ENCODE measurements at regions not wholly inside any gene's neighbourhood (a gene's known extent, or its start where the extent isn't known, plus 50 kb on each side); places are given as distances from the start of the nearest gene placed in this dataset.
"Not testable (repeated sequence)": the region's sequence is repeated elsewhere in the genome, so short reads cannot be mapped to it uniquely, and the experiment has no call there.

- in situ Hi-C loops (cut with HindIII; ENCODE audit: low sequenced_read_pairs), result no loop called here
- TF ChIP-seq, protein P1, sequence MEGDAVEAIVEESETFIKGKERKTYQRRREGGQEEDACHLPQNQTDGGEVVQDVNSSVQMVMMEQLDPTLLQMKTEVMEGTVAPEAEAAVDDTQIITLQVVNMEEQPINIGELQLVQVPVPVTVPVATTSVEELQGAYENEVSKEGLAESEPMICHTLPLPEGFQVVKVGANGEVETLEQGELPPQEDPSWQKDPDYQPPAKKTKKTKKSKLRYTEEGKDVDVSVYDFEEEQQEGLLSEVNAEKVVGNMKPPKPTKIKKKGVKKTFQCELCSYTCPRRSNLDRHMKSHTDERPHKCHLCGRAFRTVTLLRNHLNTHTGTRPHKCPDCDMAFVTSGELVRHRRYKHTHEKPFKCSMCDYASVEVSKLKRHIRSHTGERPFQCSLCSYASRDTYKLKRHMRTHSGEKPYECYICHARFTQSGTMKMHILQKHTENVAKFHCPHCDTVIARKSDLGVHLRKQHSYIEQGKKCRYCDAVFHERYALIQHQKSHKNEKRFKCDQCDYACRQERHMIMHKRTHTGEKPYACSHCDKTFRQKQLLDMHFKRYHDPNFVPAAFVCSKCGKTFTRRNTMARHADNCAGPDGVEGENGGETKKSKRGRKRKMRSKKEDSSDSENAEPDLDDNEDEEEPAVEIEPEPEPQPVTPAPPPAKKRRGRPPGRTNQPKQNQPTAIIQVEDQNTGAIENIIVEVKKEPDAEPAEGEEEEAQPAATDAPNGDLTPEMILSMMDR (IDR thresholded peaks at IDR 0.05; ENCODE audit: low read depth, low read length), result no peak
- no peak overlapping the region for H3K4me3 ChIP-seq (ENCODE audit: low read depth, low read length)
- no peak for DNase-seq (ENCODE audit: low read depth, low spot score)
These were observed 183.9 kb downstream of the MYRFL start for GRCh38 chr12:70008944-70009343.

- TF ChIP-seq, protein P1 (IDR thresholded peaks at IDR 0.05; ENCODE audit: low read depth, low read length), result no peak
- H3K4me3 ChIP-seq (ENCODE audit: low read depth, low read length), result no peak overlapping the region
- no peak for DNase-seq (ENCODE audit: low read depth, low spot score)
- in situ Hi-C loops (cut with HindIII; ENCODE audit: low sequenced_read_pairs), result no loop called here
These were observed 186.3 kb downstream of the MYRFL start for GRCh38 chr12:70011353-70011752.

DNA sequence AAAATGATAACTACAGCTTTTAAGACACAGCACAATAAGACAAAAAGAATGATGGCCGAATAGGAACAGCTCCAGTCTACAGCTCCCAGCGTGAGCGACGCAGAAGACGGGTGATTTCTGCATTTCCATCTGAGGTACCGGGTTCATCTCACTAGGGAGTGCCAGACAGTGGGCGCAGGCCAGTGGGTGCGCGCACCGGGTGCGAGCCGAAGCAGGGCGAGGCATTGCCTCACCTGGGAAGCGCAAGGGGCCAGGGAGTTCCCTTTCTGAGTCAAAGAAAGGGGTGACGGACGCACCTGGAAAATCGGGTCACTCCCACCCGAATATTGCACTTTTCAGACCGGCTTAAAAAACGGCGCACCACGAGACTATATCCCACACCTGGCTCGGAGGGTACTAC is 188.0 kb downstream of the MYRFL start:
- H3K4me3 ChIP-seq (ENCODE audit: low read depth, low read length); in situ Hi-C loops (cut with HindIII; ENCODE audit: low sequenced_read_pairs); DNase-seq (ENCODE audit: low read depth, low spot score): not testable (repeated sequence)

- DNase-seq (ENCODE audit: low read depth, low spot score), result no peak
- in situ Hi-C loops (cut with HindIII; ENCODE audit: low sequenced_read_pairs), result no loop called here
These were observed 203.5 kb downstream of the MYRFL start for GRCh38 chr12:70028515-70028914.

DNA sequence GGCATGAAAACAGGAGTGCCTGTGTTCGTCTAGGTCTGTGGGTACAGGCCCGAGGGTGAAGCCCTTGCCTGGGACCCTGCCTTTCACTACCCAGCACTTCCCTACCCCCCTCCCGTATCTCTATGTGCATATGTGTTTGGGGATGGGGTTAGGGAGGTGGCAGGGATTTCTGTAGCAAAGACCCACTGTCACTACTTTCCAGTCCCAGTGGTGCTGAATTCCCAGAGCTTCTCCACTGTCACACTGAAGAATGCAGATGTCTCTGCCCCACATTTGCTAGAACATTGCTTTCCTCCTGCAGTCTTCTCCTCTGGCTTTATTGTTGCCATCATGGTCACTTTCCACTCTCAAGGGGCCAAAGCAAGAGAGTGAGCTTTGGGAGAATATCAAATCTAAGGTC is 203.9 kb downstream of the MYRFL start:
- DNase-seq (ENCODE audit: low read depth, low spot score), result no peak
- in situ Hi-C loops (cut with HindIII; ENCODE audit: low sequenced_read_pairs), result no loop called here
- H3K4me3 ChIP-seq (ENCODE audit: low read depth, low read length), result no peak overlapping the region
- TF ChIP-seq, protein P1 (IDR thresholded peaks at IDR 0.05; ENCODE audit: low read depth, low read length), result no peak

More at GRCh38 chr12:70028515-70028914, 203.5 kb downstream of the MYRFL start:
- H3K4me3 ChIP-seq (ENCODE audit: low read depth, low read length), result no peak overlapping the region
- TF ChIP-seq, protein P1 (IDR thresholded peaks at IDR 0.05; ENCODE audit: low read depth, low read length), result no peak

- in situ Hi-C loops (cut with HindIII; ENCODE audit: low sequenced_read_pairs), result no loop called here
- no peak overlapping the region for H3K4me3 ChIP-seq (ENCODE audit: low read depth, low read length)
- no peak for DNase-seq (ENCODE audit: low read depth, low spot score)
- TF ChIP-seq, protein P1 (IDR thresholded peaks at IDR 0.05; ENCODE audit: low read depth, low read length), result no peak
These were observed 206.0 kb downstream of the MYRFL start for GRCh38 chr12:70031046-70031445.

GRCh38 chr12:70032076-70032475 is 207.0 kb downstream of the MYRFL start:
- TF ChIP-seq, protein P1 (IDR thresholded peaks at IDR 0.05; ENCODE audit: low read depth, low read length), result no peak
- no peak overlapping the region for H3K4me3 ChIP-seq (ENCODE audit: low read depth, low read length)
- in situ Hi-C loops (cut with HindIII; ENCODE audit: low sequenced_read_pairs), result no loop called here
- DNase-seq (ENCODE audit: low read depth, low spot score), result no peak
